HCT116 (cell line): ENCODE measurements at regions not wholly inside any gene's neighbourhood (a gene's known extent, or its start where the extent isn't known, plus 50 kb on each side); places are given as distances from the start of the nearest gene placed in this dataset.

ENCODE experiments used
- ATAC-seq: fragments of 200-7000 bp; cut with Tn5 transposase; 2 replicates; pipeline ENCODE4 v1.9.1; 2020; ENCODE audit warnings: mild to moderate bottlenecking, moderate library complexity
- BruUV-seq: library from RNA; stranded (reverse); fragments of 400-500 nt; replicated peaks from 2 replicates; lab custom pipeline; 2021; lab: Mats Ljungman, UMichigan
- CTCF ChIA-PET: fragments of 300-600 bp; sonication (Branson Sonifier 250); formaldehyde crosslinking; loops from one replicate; lab custom pipeline; 2021; ENCODE audit warnings: antibody characterized with exemption; lab: Charles Lee
- POLR2A ChIA-PET: fragments of 300-600, 350-600 bp; sonication (Branson Sonifier 250); formaldehyde crosslinking; loops from one replicate; lab custom pipeline; 2021; ENCODE audit warnings: antibody characterized with exemption; lab: Charles Lee
- RAD21 ChIA-PET, 2 experiments: fragments of 300-600 bp; sonication (Branson Sonifier 250); formaldehyde crosslinking; loops; one replicate each; lab custom pipeline; 2023; ENCODE audit warnings: low total read pairs in 2 of 2; ENCODE audit not compliant: uncharacterized antibody in 2 of 2, unreplicated experiment in 2 of 2, low non-redundant PET in 1 of 2; lab: Charles Lee
- DNase-seq: peaks from one replicate; pipeline ENCODE4 v3.0.0-alpha.2; 2010; ENCODE audit warnings: low read depth, low spot score
- H2AFZ ChIP-seq: fragments of 200-600 bp; shearing (Covaris generic), sonication (generic); 2 replicates; pipeline ENCODE4 v1.6.1; 2017; ENCODE audit warnings: low read depth, mixed run types, mixed read lengths, antibody characterized with exemption, low read length; ENCODE audit not compliant: poor library complexity, severe bottlenecking
- H3K27ac ChIP-seq: 2 replicates; pipeline ENCODE4 v1.5.1; 2012; ENCODE audit warnings: low read depth, low read length
- H3K27me3 ChIP-seq: fragments of 200-600 bp; sonication (generic); 2 replicates; pipeline ENCODE4 v1.6.1; 2016; ENCODE audit warnings: mixed run types, low read length, mixed read lengths; ENCODE audit not compliant: insufficient read depth
- H3K36me3 ChIP-seq, 2 experiments: fragments of 200-500 bp in 1 of 2; fragments of 200-600 bp in 1 of 2; sonication (Bioruptor generic) in 1 of 2; sonication (generic) in 1 of 2; 2 replicates each; pipeline versions ENCODE4 v1.5.1 to v1.6.1; 2014 to 2016; ENCODE audit warnings: low read length in 2 of 2, inconsistent platforms in 1 of 2, mixed read lengths in 1 of 2, mixed run types in 1 of 2; ENCODE audit not compliant: insufficient read depth in 2 of 2, control insufficient read depth in 1 of 2
- H3K4me1 ChIP-seq, 2 experiments: fragments of 200-600 bp in 1 of 2; sonication (generic) in 1 of 2; 2 replicates each; pipeline versions ENCODE4 v1.5.1 to v1.6.1; 2012 to 2017; ENCODE audit warnings: low read length in 2 of 2, inconsistent platforms in 1 of 2, mild to moderate bottlenecking in 1 of 2, mixed read lengths in 1 of 2, mixed run types in 1 of 2, moderate library complexity in 1 of 2; ENCODE audit not compliant: insufficient read depth in 2 of 2, control insufficient read depth in 1 of 2
- H3K4me2 ChIP-seq: fragments of 200-600 bp; sonication (generic); 2 replicates; pipeline ENCODE4 v1.6.1; 2017; ENCODE audit warnings: mixed run types, low read length, mixed read lengths
- H3K4me3 ChIP-seq, 2 experiments: fragments of 200-600 bp in 1 of 2; sonication (generic) in 1 of 2; replicated peaks in 1 of 2; 2 replicates each; pipeline ENCODE4 v1.5.1; 2011 to 2016; ENCODE audit warnings: low read length in 2 of 2, control low read depth in 1 of 2, low read depth in 1 of 2, mild to moderate bottlenecking in 1 of 2, mixed read lengths in 1 of 2, mixed run types in 1 of 2
- H3K79me2 ChIP-seq: fragments of 200-600 bp; sonication (generic); 2 replicates; pipeline ENCODE4 v1.6.1; 2017; ENCODE audit warnings: mild to moderate bottlenecking, mixed run types, low read length, moderate library complexity, mixed read lengths; ENCODE audit not compliant: insufficient read depth
- H3K9ac ChIP-seq: fragments of 200-600 bp; sonication (generic); 2 replicates; pipeline ENCODE4 v1.6.1; 2016; ENCODE audit warnings: low read length, mixed read lengths
- H3K9me2 ChIP-seq: fragments of 200-600 bp; sonication (generic), shearing (Covaris generic); 2 replicates; pipeline ENCODE4 v1.6.1; 2017; ENCODE audit warnings: mixed run types, mild to moderate bottlenecking, moderate library complexity; ENCODE audit not compliant: insufficient read depth
- H3K9me3 ChIP-seq, 2 experiments: fragments of 200-500 bp in 1 of 2; fragments of 200-600 bp in 1 of 2; sonication (Bioruptor generic) in 1 of 2; sonication (generic) in 1 of 2; 2 replicates each; pipeline ENCODE4 v1.6.1; 2014 to 2017; ENCODE audit warnings: low read length in 2 of 2, mixed read lengths in 2 of 2, inconsistent platforms in 1 of 2, low read depth in 1 of 2, mild to moderate bottlenecking in 1 of 2, mixed run types in 1 of 2, moderate library complexity in 1 of 2; ENCODE audit not compliant: control insufficient read depth in 1 of 2, insufficient read depth in 1 of 2
- H4K20me1 ChIP-seq: fragments of 200-600 bp; sonication (generic), shearing (Covaris generic); 2 replicates; pipeline ENCODE4 v1.6.1; 2017; ENCODE audit warnings: mixed run types, mild to moderate bottlenecking, moderate library complexity; ENCODE audit not compliant: insufficient read depth
- CBX3 ChIP-seq: IDR thresholded peaks from 2 replicates; pipeline ENCODE4 v1.6.1; 2012; ENCODE audit warnings: low read depth
- CTCF ChIP-seq, 3 experiments: fragments of 200-600 bp in 1 of 3; sonication (generic) in 1 of 3; IDR thresholded peaks in 2 of 3; conservative IDR thresholded peaks in 1 of 3; 2 replicates each; pipeline ENCODE4 v1.5.1; 2012 to 2017; ENCODE audit warnings: low read depth in 2 of 3, low read length in 2 of 3, antibody characterized with exemption in 1 of 3, borderline replicate concordance in 1 of 3, control low read depth in 1 of 3, mild to moderate bottlenecking in 1 of 3, mixed read lengths in 1 of 3, mixed run types in 1 of 3, moderate library complexity in 1 of 3; ENCODE audit not compliant: insufficient read depth in 1 of 3
- EGR1 ChIP-seq: IDR thresholded peaks from 2 replicates; pipeline ENCODE4 v1.6.1; 2012; ENCODE audit warnings: low read depth
- EZH2 ChIP-seq: fragments of 200-600 bp; sonication (generic); IDR thresholded peaks from 2 replicates; pipeline ENCODE4 v1.6.1; 2017; ENCODE audit warnings: antibody characterized with exemption, mixed run types
- EZH2phosphoT487 ChIP-seq: fragments of 200-600 bp; IDR thresholded peaks from 2 replicates; pipeline ENCODE4 v1.6.1; 2018; ENCODE audit warnings: antibody characterized with exemption, borderline replicate concordance
- MAX ChIP-seq: IDR thresholded peaks from 2 replicates; pipeline ENCODE4 v1.6.1; 2012
- POLR2A ChIP-seq: IDR thresholded peaks from 2 replicates; pipeline ENCODE4 v1.7.0; 2011; ENCODE audit warnings: borderline replicate concordance; ENCODE audit not compliant: insufficient read depth, insufficient read length; ENCODE audit errors: extremely low read depth
- SRF ChIP-seq: IDR thresholded peaks from 2 replicates; pipeline ENCODE4 v1.6.1; 2012; ENCODE audit warnings: low read depth
- TCF7L2 ChIP-seq: IDR thresholded peaks from 2 replicates; pipeline ENCODE4 v1.7.0; 2011; ENCODE audit warnings: borderline replicate concordance, inconsistent platforms; ENCODE audit not compliant: insufficient read depth, insufficient read length; ENCODE audit errors: extremely low read depth
- ZBTB33 ChIP-seq: IDR thresholded peaks from 2 replicates; pipeline ENCODE4 v1.6.1; 2011; ENCODE audit warnings: mild to moderate bottlenecking, low read length, moderate library complexity; ENCODE audit not compliant: insufficient replicate concordance; ENCODE audit errors: extremely low read depth
- intact Hi-C: fragments of 100-400 bp; cut with micrococcal nuclease; formaldehyde crosslinking; loops from 2 replicates; pipeline ENCODE4 v1.10.0; 2022

- H2AFZ ChIP-seq, result no peak overlapping the region
- ChIA-PET POLR2A (no interaction called here), RAD21 (no interaction called here), CTCF (no interaction called here)
- no peaks in the 10 kb centered on the region for H3K4me1 ChIP-seq
- DNase-seq (no peak), ATAC-seq (no peak)
- H3K4me3 ChIP-seq, result no peak overlapping the region
- no peak overlapping the region for H3K4me2 ChIP-seq
- H3K27ac ChIP-seq, result no peak overlapping the region
- no peaks in the 10 kb centered on the region for H3K9me3 ChIP-seq
- no peaks in the 10 kb centered on the region for H3K36me3 ChIP-seq
- no peaks in the 10 kb centered on the region for H3K9me2 ChIP-seq
- H3K9ac ChIP-seq, result no peak overlapping the region
- TF ChIP-seq EZH2 (no peak), CTCF (IDR thresholded peaks at IDR 0.05 in 2 of 3, conservative IDR thresholded peaks at IDR 0.05 in 1 of 3; ENCODE audit: borderline replicate concordance in 1 of 3, insufficient read depth in 1 of 3, low read depth in 2 of 3, low read length in 2 of 3) (no peak), TCF7L2 (no peak), SRF (no peak), POLR2A (no peak)
- intact Hi-C loops, result no loop called here
- no peaks in the 10 kb centered on the region for H3K79me2 ChIP-seq
- no TSS peak for BruUV-seq
- H3K27me3 ChIP-seq, result no peaks in the 10 kb centered on the region
- no peaks in the 10 kb centered on the region for H4K20me1 ChIP-seq
Measured at GRCh38 chr10:4481192-4481591, 344.8 kb upstream of the AKR1E2 start.

- Histone ChIP-seq H3K36me3 (no peaks in the 10 kb centered on the region), H2AFZ (no peak overlapping the region), H3K9ac (no peak overlapping the region), H3K9me3 (no peaks in the 10 kb centered on the region), H3K79me2 (no peaks in the 10 kb centered on the region), H3K4me2 (no peak overlapping the region), H3K4me1 (no peaks in the 10 kb centered on the region), H3K4me3 (no peak overlapping the region), H3K27ac (no peak overlapping the region), H3K27me3 (no peaks in the 10 kb centered on the region), H4K20me1 (no peaks in the 10 kb centered on the region), H3K9me2 (no peaks in the 10 kb centered on the region)
- ChIA-PET CTCF (no interaction called here), RAD21 (no interaction called here), POLR2A (no interaction called here)
- TF ChIP-seq ZBTB33 (no peak), MAX (no peak), EGR1 (no peak), CBX3 (no peak), EZH2phosphoT487 (no peak)
- BruUV-seq, result no TSS peak
- DNase-seq (no peak), ATAC-seq (no peak)
- intact Hi-C loops, result no loop called here
Measured at GRCh38 chr10:4479342-4479741, 346.7 kb upstream of the AKR1E2 start.
